Prostate gland (tissue), 2 donors: ENCODE measurements at regions not wholly inside any gene's neighbourhood (a gene's known extent, or its start where the extent isn't known, plus 50 kb on each side); places are given as distances from the start of the nearest gene placed in this dataset.

Experiments used
- DNase-seq: peaks from one replicate; pipeline ENCODE4 v3.0.0-alpha.2; 2019; ENCODE audit warnings: low spot score
- H3K27ac ChIP-seq, 2 donors: fragments of 200-600 bp; sonication (generic); 2 replicates each; pipeline ENCODE4 v1.5.1; 2017 to 2019
- H3K27me3 ChIP-seq: fragments of 200-600 bp; sonication (generic); replicated peaks from 2 replicates; pipeline ENCODE4 v1.5.1; 2019; ENCODE audit not compliant: insufficient read depth
- H3K36me3 ChIP-seq, 2 donors: fragments of 200-600 bp; sonication (generic); 1 replicate in 1 of 2; 2 replicates in 1 of 2; pipeline versions ENCODE4 v1.5.1 to v1.8.1; 2017 to 2019
- H3K4me1 ChIP-seq: fragments of 200-600 bp; sonication (generic); replicated peaks from 2 replicates; pipeline ENCODE4 v1.5.1; 2019
- H3K4me3 ChIP-seq, 2 donors: fragments of 200-600 bp; sonication (generic); 2 replicates each; pipeline ENCODE4 v1.5.1; 2017 to 2019
- H3K9me3 ChIP-seq: fragments of 200-600 bp; sonication (generic); 2 replicates; pipeline ENCODE4 v1.5.1; 2017
- POLR2A ChIP-seq: fragments of 450-650 bp; IDR thresholded peaks from one replicate; pipeline ENCODE4 v1.6.1; 2016; ENCODE audit warnings: antibody characterized with exemption, mild to moderate bottlenecking
- POLR2AphosphoS5 ChIP-seq: sonication (generic); formaldehyde crosslinking; IDR thresholded peaks from one replicate; pipeline ENCODE4 v1.6.1; 2017; ENCODE audit warnings: antibody characterized with exemption
- WGBS: methylation state at CpG from one replicate; pipeline ENCODE4 v1.1.5; 2018; 5-methylcytosine and 5-hydroxymethylcytosine counted together
- intact Hi-C: fragments of 100-400 bp; cut with DNase I; formaldehyde crosslinking; loops from one replicate; pipeline ENCODE4 v1.14.2; 2022
- TF ChIP-seq, protein P1 (sequence below), 4 experiments: fragments of 200-600 bp in 2 of 4; fragments of 450-650 bp in 2 of 4; sonication (generic) in 2 of 4; IDR thresholded peaks; 1 replicate in 3 of 4; 2 replicates in 1 of 4; pipeline ENCODE4 v1.5.1; 2016 to 2019; ENCODE audit warnings: antibody characterized with exemption in 4 of 4, mild to moderate bottlenecking in 2 of 4, moderate library complexity in 2 of 4

- no peaks in the 10 kb centered on the region for H3K36me3 ChIP-seq
- TF ChIP-seq, protein P1, sequence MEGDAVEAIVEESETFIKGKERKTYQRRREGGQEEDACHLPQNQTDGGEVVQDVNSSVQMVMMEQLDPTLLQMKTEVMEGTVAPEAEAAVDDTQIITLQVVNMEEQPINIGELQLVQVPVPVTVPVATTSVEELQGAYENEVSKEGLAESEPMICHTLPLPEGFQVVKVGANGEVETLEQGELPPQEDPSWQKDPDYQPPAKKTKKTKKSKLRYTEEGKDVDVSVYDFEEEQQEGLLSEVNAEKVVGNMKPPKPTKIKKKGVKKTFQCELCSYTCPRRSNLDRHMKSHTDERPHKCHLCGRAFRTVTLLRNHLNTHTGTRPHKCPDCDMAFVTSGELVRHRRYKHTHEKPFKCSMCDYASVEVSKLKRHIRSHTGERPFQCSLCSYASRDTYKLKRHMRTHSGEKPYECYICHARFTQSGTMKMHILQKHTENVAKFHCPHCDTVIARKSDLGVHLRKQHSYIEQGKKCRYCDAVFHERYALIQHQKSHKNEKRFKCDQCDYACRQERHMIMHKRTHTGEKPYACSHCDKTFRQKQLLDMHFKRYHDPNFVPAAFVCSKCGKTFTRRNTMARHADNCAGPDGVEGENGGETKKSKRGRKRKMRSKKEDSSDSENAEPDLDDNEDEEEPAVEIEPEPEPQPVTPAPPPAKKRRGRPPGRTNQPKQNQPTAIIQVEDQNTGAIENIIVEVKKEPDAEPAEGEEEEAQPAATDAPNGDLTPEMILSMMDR (IDR thresholded peaks at IDR 0.05) = no peak
- TF ChIP-seq POLR2A (no peak), POLR2AphosphoS5 (no peak)
- intact Hi-C loops = no loop called here
- 71% methylated on average over 30 of the region's 30 CpGs for WGBS
- H3K4me1 ChIP-seq = no peaks in the 10 kb centered on the region
- no peaks in the 10 kb centered on the region for H3K27me3 ChIP-seq
- H3K9me3 ChIP-seq = no peaks in the 10 kb centered on the region
- H3K4me3 ChIP-seq = no peak overlapping the region
- no peak overlapping the region for H3K27ac ChIP-seq
- no peak for DNase-seq
Measured at GRCh38 chr12:34302131-34302885, 280.0 kb downstream of the ALG10 start.

DNA sequence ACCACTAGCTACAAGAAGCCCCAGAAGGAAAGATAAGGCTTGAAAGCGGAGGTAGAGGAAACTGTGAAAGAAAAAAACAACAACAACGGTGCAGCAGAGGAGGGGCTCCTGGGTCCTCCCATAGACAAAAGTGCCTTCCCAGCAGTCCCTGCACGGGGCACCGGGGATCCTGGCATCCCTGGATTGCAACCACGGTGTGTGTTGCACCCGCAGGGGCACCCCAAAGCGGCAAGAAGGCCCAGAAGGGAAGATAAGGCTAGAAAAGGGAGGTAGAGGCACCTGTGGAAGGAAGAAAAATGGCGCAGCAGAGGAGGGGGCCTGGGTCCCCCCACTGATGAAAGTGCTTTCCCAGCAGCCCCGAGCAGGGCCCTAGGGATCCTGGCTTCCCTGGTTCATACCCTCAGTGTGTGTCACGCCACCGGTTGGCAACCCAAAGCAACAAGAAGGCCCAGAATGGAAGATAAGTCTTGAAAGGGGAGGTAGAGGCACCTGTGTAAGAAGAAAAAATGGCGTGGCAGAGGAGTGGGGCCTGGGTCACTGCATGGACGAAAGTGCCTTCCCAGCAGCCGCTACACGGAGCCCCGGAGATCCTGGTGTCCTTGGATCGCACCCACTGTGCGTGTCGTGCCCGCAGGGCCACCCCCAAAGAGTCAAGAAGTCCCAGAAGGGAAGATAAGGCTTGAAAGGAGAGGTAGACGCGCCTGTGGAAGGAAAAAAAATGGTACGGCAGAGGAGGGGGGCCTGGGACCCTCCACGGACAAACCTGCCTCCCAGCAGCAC is 281.0 kb downstream of the ALG10 start:
- Histone ChIP-seq H3K4me3 (no peak overlapping the region), H3K27me3 (no peaks in the 10 kb centered on the region), H3K9me3 (no peaks in the 10 kb centered on the region), H3K4me1 (no peaks in the 10 kb centered on the region), H3K27ac (no peak overlapping the region), H3K36me3 (no peaks in the 10 kb centered on the region)
- DNase-seq = no peak
- intact Hi-C loops = no loop called here
- TF ChIP-seq, protein P1 (IDR thresholded peaks at IDR 0.05) = no peak
- TF ChIP-seq POLR2AphosphoS5 (no peak), POLR2A (no peak)
- WGBS = 83% methylated on average over 24 of the region's 24 CpGs

GRCh38 chr12:34304001-34304400 is 281.7 kb downstream of the ALG10 start:
- Histone ChIP-seq H3K27ac (no peak overlapping the region), H3K4me3 (no peak overlapping the region), H3K36me3 (no peaks in the 10 kb centered on the region), H3K4me1 (no peaks in the 10 kb centered on the region), H3K9me3 (no peaks in the 10 kb centered on the region), H3K27me3 (no peaks in the 10 kb centered on the region)
- no peak for DNase-seq
- 75% methylated on average over 18 of the region's 18 CpGs for WGBS
- intact Hi-C loops = no loop called here
- TF ChIP-seq POLR2AphosphoS5 = no peak
- TF ChIP-seq, protein P1 (IDR thresholded peaks at IDR 0.05) = no peak
- TF ChIP-seq POLR2A = no peak

- TF ChIP-seq, protein P1 (IDR thresholded peaks at IDR 0.05) = no peak
- TF ChIP-seq POLR2A (no peak), POLR2AphosphoS5 (no peak)
- no peak for DNase-seq
- Histone ChIP-seq H3K9me3 (no peaks in the 10 kb centered on the region), H3K27me3 (no peaks in the 10 kb centered on the region), H3K4me1 (no peaks in the 10 kb centered on the region), H3K36me3 (no peaks in the 10 kb centered on the region), H3K27ac (no peak overlapping the region), H3K4me3 (no peak overlapping the region)
- intact Hi-C loops = no loop called here
- WGBS = 76% methylated on average over 13 of the region's 13 CpGs
Measured at GRCh38 chr12:34304546-34304945, 282.2 kb downstream of the ALG10 start.
